ENCODE measurements at regions not wholly inside any gene's neighbourhood (a gene's known extent, or its start where the extent isn't known, plus 50 kb on each side); places are given as distances from the start of the nearest gene placed in this dataset.

DNA sequence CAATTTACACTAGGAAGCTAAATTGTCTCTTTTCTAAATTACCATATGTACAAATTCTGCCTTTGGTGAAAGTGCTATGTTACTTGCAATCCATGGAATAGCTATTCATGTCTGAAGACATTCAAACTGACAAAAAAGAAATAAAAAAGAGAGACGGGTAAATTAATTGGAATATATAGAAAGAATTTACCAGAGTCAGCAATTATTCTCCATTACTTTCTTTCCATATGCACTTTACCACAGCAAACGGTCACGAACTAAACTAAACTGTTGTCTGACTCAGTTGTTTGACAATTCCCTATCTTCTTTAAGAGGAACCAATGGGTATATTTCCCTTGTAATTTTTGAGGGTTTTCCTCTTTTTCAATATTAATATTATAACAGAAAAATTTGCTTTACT lies 85.7 kb downstream of the HOXA1 start:
- no peak for TF ChIP-seq EZH2phosphoT487 (IDR thresholded peaks at IDR 0.05)
- TF ChIP-seq, protein P1, sequence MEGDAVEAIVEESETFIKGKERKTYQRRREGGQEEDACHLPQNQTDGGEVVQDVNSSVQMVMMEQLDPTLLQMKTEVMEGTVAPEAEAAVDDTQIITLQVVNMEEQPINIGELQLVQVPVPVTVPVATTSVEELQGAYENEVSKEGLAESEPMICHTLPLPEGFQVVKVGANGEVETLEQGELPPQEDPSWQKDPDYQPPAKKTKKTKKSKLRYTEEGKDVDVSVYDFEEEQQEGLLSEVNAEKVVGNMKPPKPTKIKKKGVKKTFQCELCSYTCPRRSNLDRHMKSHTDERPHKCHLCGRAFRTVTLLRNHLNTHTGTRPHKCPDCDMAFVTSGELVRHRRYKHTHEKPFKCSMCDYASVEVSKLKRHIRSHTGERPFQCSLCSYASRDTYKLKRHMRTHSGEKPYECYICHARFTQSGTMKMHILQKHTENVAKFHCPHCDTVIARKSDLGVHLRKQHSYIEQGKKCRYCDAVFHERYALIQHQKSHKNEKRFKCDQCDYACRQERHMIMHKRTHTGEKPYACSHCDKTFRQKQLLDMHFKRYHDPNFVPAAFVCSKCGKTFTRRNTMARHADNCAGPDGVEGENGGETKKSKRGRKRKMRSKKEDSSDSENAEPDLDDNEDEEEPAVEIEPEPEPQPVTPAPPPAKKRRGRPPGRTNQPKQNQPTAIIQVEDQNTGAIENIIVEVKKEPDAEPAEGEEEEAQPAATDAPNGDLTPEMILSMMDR (IDR thresholded peaks at IDR 0.05) = no peak
